Astrocyte (in vitro differentiated cells and primary cell): ENCODE measurements at regions not wholly inside any gene's neighbourhood (a gene's known extent, or its start where the extent isn't known, plus 50 kb on each side); places are given as distances from the start of the nearest gene placed in this dataset.

Experiments
- CTCF ChIP-seq: IDR thresholded peaks from 2 replicates; pipeline ENCODE4 v1.5.1; 2011; ENCODE audit warnings: low read depth, mild to moderate bottlenecking, inconsistent platforms, low read length, moderate library complexity; ENCODE audit not compliant: insufficient read depth
- EZH2 ChIP-seq: IDR thresholded peaks from 2 replicates; pipeline ENCODE4 v1.6.1; 2012; ENCODE audit warnings: mild to moderate bottlenecking, low read length, inconsistent platforms; ENCODE audit not compliant: insufficient read depth

GRCh38 chr12:58156697-58157096 lies 215.3 kb downstream of the ATP23 start:
- TF ChIP-seq CTCF (no peak), EZH2 (no peak)
